Naive thymus-derived CD4-positive, alpha-beta T cell (primary cell): ENCODE measurements at regions not wholly inside any gene's neighbourhood (a gene's known extent, or its start where the extent isn't known, plus 50 kb on each side); places are given as distances from the start of the nearest gene placed in this dataset.

Source experiments
- ATAC-seq: fragments of 150-1000 bp; cut with Tn5 transposase; 2 replicates; pipeline ENCODE4 v1.10.0; 2021; ENCODE audit warnings: mild to moderate bottlenecking, moderate library complexity
- CTCF ChIA-PET: fragments of 350-600 bp; sonication (Branson Sonifier 250); formaldehyde crosslinking; loops from one replicate; lab custom pipeline; 2021; ENCODE audit warnings: antibody characterized with exemption; lab: Charles Lee
- POLR2A ChIA-PET: fragments of 350-600 bp; sonication (Branson Sonifier 250); formaldehyde crosslinking; loops from one replicate; lab custom pipeline; 2021; ENCODE audit warnings: antibody characterized with exemption, inconsistent platforms; lab: Charles Lee
- DNase-seq, 9 donors: peaks; one replicate each; pipeline versions ENCODE4 v3.0.0 to v3.0.0-alpha.2; 2020 to 2022; ENCODE audit warnings: mixed read lengths in 1 of 9
- H3K27ac ChIP-seq: one replicate; pipeline ENCODE4 v1.7.0; 2013; ENCODE audit warnings: mild to moderate bottlenecking, low read depth, low read length, moderate library complexity
- H3K27me3 ChIP-seq, 2 donors: one replicate each; pipeline ENCODE4 v1.7.0; 2013; ENCODE audit warnings: low read length in 2 of 2, mild to moderate bottlenecking in 2 of 2, moderate library complexity in 2 of 2; ENCODE audit not compliant: control insufficient read depth in 2 of 2, insufficient read depth in 2 of 2
- H3K36me3 ChIP-seq, 3 experiments: 1 replicate in 2 of 3; 2 replicates in 1 of 3; pipeline ENCODE4 v1.7.0; 2013; ENCODE audit warnings: low read length in 3 of 3, mild to moderate bottlenecking in 3 of 3, moderate library complexity in 1 of 3; ENCODE audit not compliant: insufficient read depth in 3 of 3, control insufficient read depth in 2 of 3
- H3K4me1 ChIP-seq, 2 donors: one replicate each; pipeline ENCODE4 v1.7.0; 2013; ENCODE audit warnings: low read length in 2 of 2, mild to moderate bottlenecking in 2 of 2, moderate library complexity in 1 of 2; ENCODE audit not compliant: control insufficient read depth in 2 of 2, insufficient read depth in 2 of 2
- H3K4me3 ChIP-seq: 2 replicates; pipeline ENCODE4 v1.7.0; 2013; ENCODE audit warnings: mild to moderate bottlenecking, low read length
- H3K9me3 ChIP-seq, 3 experiments: 1 replicate in 2 of 3; 2 replicates in 1 of 3; pipeline ENCODE4 v1.7.0; 2013; ENCODE audit warnings: low read length in 3 of 3; ENCODE audit not compliant: control insufficient read depth in 2 of 3
- H3K27ac Mint-ChIP-seq, 9 donors: one replicate each; pipeline ENCODE4 v1.8.0; 2020 to 2022; ENCODE audit warnings: mixed read lengths in 9 of 9, mild to moderate bottlenecking in 8 of 9, moderate library complexity in 5 of 9, inconsistent platforms in 2 of 9
- H3K27me3 Mint-ChIP-seq, 5 donors: one replicate each; pipeline ENCODE4 v1.8.0; 2021 to 2022; ENCODE audit warnings: mixed read lengths in 5 of 5, mild to moderate bottlenecking in 1 of 5
- H3K36me3 Mint-ChIP-seq, 5 donors: one replicate each; pipeline ENCODE4 v1.8.0; 2020 to 2022; ENCODE audit warnings: mixed read lengths in 5 of 5, mild to moderate bottlenecking in 3 of 5, inconsistent platforms in 1 of 5
- H3K4me1 Mint-ChIP-seq, 7 donors: one replicate each; pipeline ENCODE4 v1.8.0; 2020 to 2022; ENCODE audit warnings: mixed read lengths in 7 of 7, mild to moderate bottlenecking in 3 of 7, inconsistent platforms in 1 of 7
- H3K4me3 Mint-ChIP-seq, 10 donors: one replicate each; pipeline ENCODE4 v1.8.0; 2020 to 2022; ENCODE audit warnings: mild to moderate bottlenecking in 10 of 10, mixed read lengths in 10 of 10, moderate library complexity in 6 of 10, inconsistent platforms in 2 of 10
- H3K9me3 Mint-ChIP-seq, 11 donors: one replicate each; pipeline ENCODE4 v1.8.0; 2020 to 2022; ENCODE audit warnings: mixed read lengths in 11 of 11, mild to moderate bottlenecking in 4 of 11, inconsistent platforms in 1 of 11, moderate library complexity in 1 of 11
- intact Hi-C, 2 donors: fragments of 100-400 bp; cut with micrococcal nuclease; formaldehyde crosslinking; loops; one replicate each; pipeline ENCODE4 v1.15.1; 2023

- H3K36me3 ChIP-seq, result no peaks in the 10 kb centered on the region
- Mint-ChIP-seq H3K4me1 (peaks cover 3 to 16% (median 8%) of the 10 kb centered on the region in 7 donors), H3K27ac (no peak overlapping the region), H3K27me3 (peaks cover 0 to 9% (median 0%) of the 10 kb centered on the region in 5 donors), H3K4me3 (no peak overlapping the region), H3K36me3 (no peaks in the 10 kb centered on the region), H3K9me3 (no peaks in the 10 kb centered on the region)
- ChIA-PET CTCF (no interaction called here), POLR2A (no interaction called here)
- ATAC-seq (no peak), DNase-seq (no peak)
- peaks cover 0 to 16% of the 10 kb centered on the region in 2 donors for H3K4me1 ChIP-seq
- intact Hi-C loops, result no loop called here
- no peaks in the 10 kb centered on the region for H3K9me3 ChIP-seq
- H3K27me3 ChIP-seq, result no peaks in the 10 kb centered on the region
- H3K4me3 ChIP-seq, result no peak overlapping the region
- H3K27ac ChIP-seq, result no peak overlapping the region
Observed at GRCh38 chr2:11099122-11100065, 55.9 kb upstream of the SLC66A3 start.

- ChIA-PET CTCF (no interaction called here), POLR2A (no interaction called here)
- Histone ChIP-seq H3K4me1 (peaks cover 0 to 22% of the 10 kb centered on the region in 2 donors), H3K27ac (no peak overlapping the region), H3K27me3 (no peaks in the 10 kb centered on the region), H3K9me3 (no peaks in the 10 kb centered on the region), H3K36me3 (no peaks in the 10 kb centered on the region), H3K4me3 (no peak overlapping the region)
- Mint-ChIP-seq H3K4me3 (no peak overlapping the region), H3K27me3 (peaks cover 0 to 10% (median 0%) of the 10 kb centered on the region in 5 donors), H3K36me3 (no peaks in the 10 kb centered on the region), H3K27ac (no peak overlapping the region), H3K4me1 (peaks cover 3 to 20% (median 12%) of the 10 kb centered on the region in 7 donors), H3K9me3 (no peaks in the 10 kb centered on the region)
- intact Hi-C loops, result no loop called here
- ATAC-seq (no peak), DNase-seq (no peak)
Observed at GRCh38 chr2:11100130-11100529, 55.1 kb upstream of the SLC66A3 start.

GRCh38 chr2:11100976-11101375, 54.3 kb upstream of the SLC66A3 start:
- Histone ChIP-seq H3K36me3 (no peaks in the 10 kb centered on the region), H3K27ac (no peak overlapping the region), H3K4me1 (peaks cover 0 to 22% of the 10 kb centered on the region in 2 donors), H3K27me3 (no peaks in the 10 kb centered on the region), H3K9me3 (no peaks in the 10 kb centered on the region), H3K4me3 (no peak overlapping the region)
- POLR2A ChIA-PET, result no interaction called here
- ATAC-seq, result no peak
- intact Hi-C loops, result no loop called here
- no peak overlapping the region for H3K27ac Mint-ChIP-seq
- no peak for DNase-seq
- no peak overlapping the region for H3K4me3 Mint-ChIP-seq
- no peaks in the 10 kb centered on the region for H3K36me3 Mint-ChIP-seq
- H3K4me1 Mint-ChIP-seq, result peaks cover 3 to 25% (median 17%) of the 10 kb centered on the region in 7 donors
- CTCF ChIA-PET, result no interaction called here
- peaks cover 0 to 10% (median 0%) of the 10 kb centered on the region in 5 donors for H3K27me3 Mint-ChIP-seq
- H3K9me3 Mint-ChIP-seq, result no peaks in the 10 kb centered on the region

- peak overlapping the region in 1 of 9 donors; percentile 41 for H3K27ac Mint-ChIP-seq
- no peak overlapping the region for H3K4me3 Mint-ChIP-seq
- Histone ChIP-seq H3K27me3 (no peaks in the 10 kb centered on the region), H3K36me3 (no peaks in the 10 kb centered on the region), H3K27ac (no peak overlapping the region), H3K9me3 (no peaks in the 10 kb centered on the region), H3K4me1 (peaks cover 0 to 22% of the 10 kb centered on the region in 2 donors), H3K4me3 (no peak overlapping the region)
- ATAC-seq, result no peak
- H3K4me1 Mint-ChIP-seq, result peaks cover 3 to 26% (median 18%) of the 10 kb centered on the region in 7 donors
- ChIA-PET POLR2A (no interaction called here), CTCF (no interaction called here)
- peaks cover 0 to 10% (median 0%) of the 10 kb centered on the region in 5 donors for H3K27me3 Mint-ChIP-seq
- no peaks in the 10 kb centered on the region for H3K9me3 Mint-ChIP-seq
- DNase-seq, result no peak
- H3K36me3 Mint-ChIP-seq, result no peaks in the 10 kb centered on the region
- intact Hi-C loops, result no loop called here
Observed at GRCh38 chr2:11101430-11101829, 53.8 kb upstream of the SLC66A3 start.

- Mint-ChIP-seq H3K4me1 (peaks cover 3 to 26% (median 18%) of the 10 kb centered on the region in 7 donors), H3K27ac (peak overlapping the region in 1 of 9 donors; percentile 62), H3K4me3 (no peak overlapping the region), H3K36me3 (no peaks in the 10 kb centered on the region), H3K27me3 (peaks cover 0 to 10% (median 0%) of the 10 kb centered on the region in 5 donors), H3K9me3 (no peaks in the 10 kb centered on the region)
- ATAC-seq (no peak), DNase-seq (peak in 1 of 9 donors; percentile 8)
- ChIA-PET CTCF (no interaction called here), POLR2A (no interaction called here)
- H3K4me1 ChIP-seq, result peaks cover 0 to 22% of the 10 kb centered on the region in 2 donors
- H3K27me3 ChIP-seq, result no peaks in the 10 kb centered on the region
- no peak overlapping the region for H3K27ac ChIP-seq
- no peaks in the 10 kb centered on the region for H3K9me3 ChIP-seq
- H3K4me3 ChIP-seq, result no peak overlapping the region
- intact Hi-C loops, result no loop called here
- no peaks in the 10 kb centered on the region for H3K36me3 ChIP-seq
Observed at GRCh38 chr2:11102466-11102865, 52.8 kb upstream of the SLC66A3 start.

- Histone ChIP-seq H3K4me1 (peaks cover 0 to 22% of the 10 kb centered on the region in 2 donors), H3K27me3 (no peaks in the 10 kb centered on the region), H3K36me3 (no peaks in the 10 kb centered on the region), H3K4me3 (no peak overlapping the region), H3K27ac (no peak overlapping the region), H3K9me3 (no peaks in the 10 kb centered on the region)
- peak overlapping the region in 5 of 10 donors; percentile 33 to 81 (median 70) for H3K4me3 Mint-ChIP-seq
- no peaks in the 10 kb centered on the region for H3K36me3 Mint-ChIP-seq
- no peaks in the 10 kb centered on the region for H3K9me3 Mint-ChIP-seq
- peak overlapping the region in 1 of 9 donors; percentile 74 for H3K27ac Mint-ChIP-seq
- peaks cover 0 to 10% (median 0%) of the 10 kb centered on the region in 5 donors for H3K27me3 Mint-ChIP-seq
- DNase-seq, result no peak
- intact Hi-C loops, result no loop called here
- ChIA-PET CTCF (no interaction called here), POLR2A (no interaction called here)
- peak; percentile 13 for ATAC-seq
- H3K4me1 Mint-ChIP-seq, result peaks cover 3 to 26% (median 18%) of the 10 kb centered on the region in 7 donors
Observed at GRCh38 chr2:11102956-11103860, 52.1 kb upstream of the SLC66A3 start.
